ENCODE measurements at regions not wholly inside any gene's neighbourhood (a gene's known extent, or its start where the extent isn't known, plus 50 kb on each side); places are given as distances from the start of the nearest gene placed in this dataset.

GRCh38 chr2:195590199-195590860 is 66.7 kb upstream of the SLC39A10 start:
- 82% methylated on average over 1 of the region's 1 CpG for WGBS (ENCODE audit: missing lambda C conversion rate)
- ChIA-PET POLR2A (interaction anchor here (1.3 kb wide), 1 partner anchor 67 kb away, joined by 4 read pairs; the partner anchor contains the start of gene SLC39A10), CTCF (interaction anchor here (1.2 to 1.5 kb wide), 2 partner anchors 14 to 92 kb away, joined by 3 read pairs; no protein-coding TSS in a partner anchor)
- H3K27ac ChIP-seq: peak overlapping the region; percentile 54 to 70
- no peaks in the 10 kb centered on the region for H3K9me3 ChIP-seq
- H3K4me2 ChIP-seq: peak overlapping the region; percentile 31
- TF ChIP-seq EP300 (IDR thresholded peaks at IDR 0.05) (no peak), HEYL (CRISPR knock-in tag; IDR thresholded peaks at IDR 0.05) (no peak), BHLHE40 (IDR thresholded peaks at IDR 0.05; ENCODE audit: low read depth, low read length) (no peak), RAD21 (conservative IDR thresholded peaks at IDR 0.05 in 1 of 2, IDR thresholded peaks at IDR 0.05 in 1 of 2) (no peak), RFX5 (IDR thresholded peaks at IDR 0.05) (no peak), JUN (IDR thresholded peaks at IDR 0.05) (no peak), TP53 (CRISPR knock-in tag; IDR thresholded peaks at IDR 0.05) (no peak), MAFK (IDR thresholded peaks at IDR 0.05; ENCODE audit: partially characterized antibody) (no peak), MYC (IDR thresholded peaks at IDR 0.05; ENCODE audit: borderline replicate concordance, low read length) (no peak), MAZ (IDR thresholded peaks at IDR 0.05; ENCODE audit: borderline replicate concordance, low read depth, low read length) (no peak), ELK1 (IDR thresholded peaks at IDR 0.05; ENCODE audit: low read depth, low read length) (no peak), NFE2L2 (conservative IDR thresholded peaks at IDR 0.05; ENCODE audit: low read length) (no peak), ZNF302 (CRISPR knock-in tag; IDR thresholded peaks at IDR 0.05) (no peak), PBX3 (IDR thresholded peaks at IDR 0.05) (no peak), FOSB (CRISPR knock-in tag; IDR thresholded peaks at IDR 0.05) (no peak), ZC3H11A (IDR thresholded peaks at IDR 0.05) (no peak), RARB (CRISPR knock-in tag; IDR thresholded peaks at IDR 0.05) (no peak), TFCP2L1 (CRISPR knock-in tag; IDR thresholded peaks at IDR 0.05) (no peak), POLR2AphosphoS2 (conservative IDR thresholded peaks at IDR 0.05; ENCODE audit: low read length) (no peak)
- TF ChIP-seq, protein P1, sequence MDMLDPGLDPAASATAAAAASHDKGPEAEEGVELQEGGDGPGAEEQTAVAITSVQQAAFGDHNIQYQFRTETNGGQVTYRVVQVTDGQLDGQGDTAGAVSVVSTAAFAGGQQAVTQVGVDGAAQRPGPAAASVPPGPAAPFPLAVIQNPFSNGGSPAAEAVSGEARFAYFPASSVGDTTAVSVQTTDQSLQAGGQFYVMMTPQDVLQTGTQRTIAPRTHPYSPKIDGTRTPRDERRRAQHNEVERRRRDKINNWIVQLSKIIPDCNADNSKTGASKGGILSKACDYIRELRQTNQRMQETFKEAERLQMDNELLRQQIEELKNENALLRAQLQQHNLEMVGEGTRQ (IDR thresholded peaks at IDR 0.05): no peak
- peak in 1 of 2 experiments; percentile 47; a peak in 3 of 6 replicates for ATAC-seq
- no peak for DNase-seq (ENCODE audit: low read depth in 1 of 2, low spot score in 1 of 2)
- no peak overlapping the region for H3K4me3 ChIP-seq
- no peak for FAIRE-seq
- H3K4me1 ChIP-seq: peaks cover 27% of the 10 kb centered on the region

DNA sequence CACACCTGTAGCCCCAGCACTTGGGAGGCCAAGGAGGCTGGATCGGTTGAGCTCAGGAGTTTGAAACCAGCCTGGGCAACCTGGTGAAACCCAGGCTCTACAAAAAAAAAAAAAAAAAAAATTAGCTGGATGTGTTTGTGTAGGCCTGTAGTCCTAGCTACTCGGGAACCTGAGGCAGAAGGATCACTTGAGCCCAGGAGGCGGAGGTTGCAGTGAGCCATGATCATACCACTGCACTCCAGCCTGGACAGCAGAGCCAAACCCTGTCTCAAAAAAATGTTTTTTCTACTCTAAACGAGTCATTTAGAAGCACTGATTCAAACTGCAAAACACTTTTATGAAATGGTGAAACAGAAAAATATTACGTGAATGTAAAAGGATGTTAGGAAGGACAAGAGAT is 69.1 kb upstream of the SLC39A10 start:
- CTCF ChIA-PET: interaction anchor here (1.2 kb wide), 1 partner anchor 12 kb away, joined by 4 read pairs; no protein-coding TSS in a partner anchor
- POLR2A ChIA-PET: no interaction called here
- WGBS (ENCODE audit: missing lambda C conversion rate): 75% methylated on average over 5 of the region's 5 CpGs
- Histone ChIP-seq H3K4me1 (peaks cover 17% of the 10 kb centered on the region), H3K4me2 (no peak overlapping the region), H3K9me3 (no peaks in the 10 kb centered on the region), H3K27ac (peak overlapping the region in 1 of 2 experiments; percentile 26; a peak in 1 of 6 replicates), H3K4me3 (no peak overlapping the region)
- FAIRE-seq (no peak), DNase-seq (ENCODE audit: low read depth in 1 of 2, low spot score in 1 of 2) (no peak), ATAC-seq (no peak)
- no peak for TF ChIP-seq RARB (CRISPR knock-in tag; IDR thresholded peaks at IDR 0.05)
- TF ChIP-seq MYC (IDR thresholded peaks at IDR 0.05; ENCODE audit: borderline replicate concordance, low read length): no peak
- TF ChIP-seq MAFK (IDR thresholded peaks at IDR 0.05; ENCODE audit: partially characterized antibody): no peak
- TF ChIP-seq TP53 (CRISPR knock-in tag; IDR thresholded peaks at IDR 0.05): no peak
- no peak for TF ChIP-seq TFCP2L1 (CRISPR knock-in tag; IDR thresholded peaks at IDR 0.05)
- TF ChIP-seq JUNB (IDR thresholded peaks at IDR 0.05): no peak
